Effector CD4-positive, alpha-beta T cell (primary cell): ENCODE measurements at regions not wholly inside any gene's neighbourhood (a gene's known extent, or its start where the extent isn't known, plus 50 kb on each side); places are given as distances from the start of the nearest gene placed in this dataset.
"Not testable (repeated sequence)": the region's sequence is repeated elsewhere in the genome, so short reads cannot be mapped to it uniquely, and the experiment has no call there.

ENCODE experiments used
- DNase-seq: peaks from one replicate; pipeline ENCODE4 v3.0.0-alpha.2; 2020

DNA sequence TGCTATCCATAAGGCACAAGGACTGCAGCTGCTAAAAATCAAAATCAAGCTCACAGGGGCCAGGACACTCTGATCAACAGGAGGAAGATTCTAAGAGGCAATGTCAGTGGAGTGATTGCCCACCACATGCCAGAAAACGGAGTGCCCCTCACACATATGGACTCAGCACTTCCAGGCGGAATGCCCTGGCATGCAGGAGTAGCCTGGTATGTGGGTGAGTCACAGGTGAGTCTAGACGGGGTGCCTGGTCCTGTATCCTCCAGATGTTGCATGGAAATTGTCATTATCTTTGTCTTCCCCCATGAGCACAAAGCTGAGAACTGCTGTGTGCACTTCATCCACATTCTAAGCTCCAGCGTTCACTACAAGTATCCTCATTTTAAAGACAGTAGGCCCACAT lies 129.2 kb upstream of the FOXD4L5 start:
- not testable (repeated sequence) for DNase-seq

DNA sequence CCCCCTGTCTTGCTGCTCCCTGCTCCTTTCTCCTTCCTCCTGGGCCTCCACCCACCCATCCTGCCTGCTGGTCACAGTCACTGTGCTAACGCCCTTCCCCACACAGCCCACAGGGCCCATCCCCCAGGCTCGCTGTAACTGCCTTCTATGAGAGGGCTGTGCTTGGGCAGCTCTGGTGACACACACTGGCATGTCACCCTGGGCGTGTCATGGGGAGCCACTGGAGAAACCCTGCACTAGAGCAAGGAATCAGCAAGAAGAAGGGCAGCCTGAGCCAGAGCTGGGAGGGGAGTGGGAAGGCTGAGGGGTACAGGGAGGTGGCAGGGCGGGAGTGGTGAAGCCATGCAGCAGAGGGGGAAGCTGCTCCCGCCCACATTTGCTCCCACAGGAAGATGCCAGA lies 128.4 kb upstream of the FOXD4L5 start:
- DNase-seq, result not testable (repeated sequence)

DNA sequence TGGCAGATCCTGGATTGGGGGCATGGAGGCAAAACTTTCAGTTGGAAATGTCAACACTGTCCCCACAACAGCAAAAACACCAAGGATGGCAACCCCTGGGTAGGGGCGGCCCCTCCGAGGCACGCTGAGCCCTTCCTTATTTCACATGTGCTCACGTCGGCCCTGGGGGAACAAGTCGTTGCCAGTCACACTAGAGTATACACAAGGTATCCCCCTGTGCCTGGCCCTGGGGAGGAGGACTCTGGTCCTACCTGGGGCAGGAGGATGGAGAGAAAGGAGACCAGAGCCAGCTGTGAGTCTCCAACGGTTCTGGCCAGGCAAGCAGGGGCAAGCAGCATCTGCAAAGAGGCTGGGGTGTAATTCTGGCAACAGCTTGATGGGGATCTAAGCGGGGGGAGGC lies 126.9 kb upstream of the FOXD4L5 start:
- no peak for DNase-seq

GRCh38 chr9:65411336-65411735 lies 126.3 kb upstream of the FOXD4L5 start:
- no peak for DNase-seq

- DNase-seq, result no peak
These were observed 125.9 kb upstream of the FOXD4L5 start for GRCh38 chr9:65410926-65411325.

GRCh38 chr9:65409471-65409980 lies 124.5 kb upstream of the FOXD4L5 start:
- DNase-seq, result no peak

- not testable (repeated sequence) for DNase-seq
These were observed 123.8 kb upstream of the FOXD4L5 start for GRCh38 chr9:65408806-65409205.

DNA sequence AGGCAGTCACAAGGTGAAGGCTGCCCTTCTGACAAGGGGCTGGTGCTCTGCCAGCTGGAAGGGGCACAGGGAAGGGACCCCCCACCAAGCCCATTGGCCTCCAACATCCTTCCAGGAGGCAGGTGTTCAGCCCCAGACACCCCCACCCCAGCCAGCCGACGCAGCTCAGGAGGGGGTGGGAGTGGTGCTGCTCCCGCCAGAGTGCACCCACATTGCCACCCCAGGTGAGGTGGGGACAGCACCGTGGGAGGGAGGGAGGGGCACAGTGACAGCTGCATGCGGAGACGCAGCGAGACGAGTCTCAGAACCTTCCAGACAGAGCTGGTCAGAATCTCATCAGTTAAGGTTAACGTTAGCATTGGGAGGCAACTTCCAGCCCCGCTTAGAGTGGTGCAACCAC lies 121.6 kb upstream of the FOXD4L5 start:
- DNase-seq, result not testable (repeated sequence)

GRCh38 chr9:65405766-65406165 lies 120.8 kb upstream of the FOXD4L5 start:
- DNase-seq, result not testable (repeated sequence)

DNA sequence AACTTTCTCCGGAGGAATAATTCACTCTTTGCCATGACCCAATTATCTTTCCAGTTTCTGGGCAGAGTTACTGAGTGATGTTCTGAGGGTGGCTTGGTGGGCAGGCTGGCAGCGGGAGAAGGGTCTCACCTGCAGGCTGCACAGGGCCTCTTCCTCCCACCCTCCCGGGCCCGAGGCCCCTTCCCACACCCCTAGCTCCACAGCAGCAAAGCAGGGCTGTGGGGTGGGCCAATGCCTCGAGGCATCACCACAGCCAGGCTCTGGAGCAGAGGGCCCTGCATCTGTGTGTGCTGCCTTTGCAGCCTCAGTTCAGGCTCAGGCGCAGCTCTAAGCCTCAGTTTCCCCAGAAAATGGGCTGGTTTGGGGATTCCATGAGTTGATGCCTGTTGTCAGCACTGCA lies 120.2 kb upstream of the FOXD4L5 start:
- DNase-seq, result no peak

- DNase-seq, result no peak
These were observed 119.4 kb upstream of the FOXD4L5 start for GRCh38 chr9:65404232-65405006.

- DNase-seq, result no peak
These were observed 118.7 kb upstream of the FOXD4L5 start for GRCh38 chr9:65403721-65404120.

DNA sequence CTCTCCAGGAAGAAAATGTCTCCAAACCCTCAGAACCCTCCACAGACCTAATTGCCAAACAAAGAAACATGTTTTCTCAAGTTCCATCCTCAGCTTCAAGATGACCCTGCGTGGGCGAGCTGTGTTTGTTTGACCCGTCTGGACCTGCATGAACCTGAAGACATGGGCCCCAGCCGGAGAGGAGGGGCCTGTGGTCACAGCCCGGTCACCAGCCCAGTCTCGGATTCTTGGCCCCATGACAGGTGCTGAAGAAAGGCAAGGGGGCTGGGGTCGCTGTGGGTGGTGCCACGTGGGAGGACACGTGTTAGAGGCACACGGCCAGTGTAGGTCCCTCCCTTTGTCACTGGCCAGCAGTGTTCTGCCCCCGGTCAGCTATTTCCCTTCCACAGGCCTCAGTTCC lies 118.1 kb upstream of the FOXD4L5 start:
- DNase-seq, result not testable (repeated sequence)

- not testable (repeated sequence) for DNase-seq
These were observed 117.3 kb upstream of the FOXD4L5 start for GRCh38 chr9:65402206-65402870.

GRCh38 chr9:65401456-65402045 lies 116.5 kb upstream of the FOXD4L5 start:
- not testable (repeated sequence) for DNase-seq

- no peak for DNase-seq
These were observed 115.9 kb upstream of the FOXD4L5 start for GRCh38 chr9:65400886-65401285.

DNA sequence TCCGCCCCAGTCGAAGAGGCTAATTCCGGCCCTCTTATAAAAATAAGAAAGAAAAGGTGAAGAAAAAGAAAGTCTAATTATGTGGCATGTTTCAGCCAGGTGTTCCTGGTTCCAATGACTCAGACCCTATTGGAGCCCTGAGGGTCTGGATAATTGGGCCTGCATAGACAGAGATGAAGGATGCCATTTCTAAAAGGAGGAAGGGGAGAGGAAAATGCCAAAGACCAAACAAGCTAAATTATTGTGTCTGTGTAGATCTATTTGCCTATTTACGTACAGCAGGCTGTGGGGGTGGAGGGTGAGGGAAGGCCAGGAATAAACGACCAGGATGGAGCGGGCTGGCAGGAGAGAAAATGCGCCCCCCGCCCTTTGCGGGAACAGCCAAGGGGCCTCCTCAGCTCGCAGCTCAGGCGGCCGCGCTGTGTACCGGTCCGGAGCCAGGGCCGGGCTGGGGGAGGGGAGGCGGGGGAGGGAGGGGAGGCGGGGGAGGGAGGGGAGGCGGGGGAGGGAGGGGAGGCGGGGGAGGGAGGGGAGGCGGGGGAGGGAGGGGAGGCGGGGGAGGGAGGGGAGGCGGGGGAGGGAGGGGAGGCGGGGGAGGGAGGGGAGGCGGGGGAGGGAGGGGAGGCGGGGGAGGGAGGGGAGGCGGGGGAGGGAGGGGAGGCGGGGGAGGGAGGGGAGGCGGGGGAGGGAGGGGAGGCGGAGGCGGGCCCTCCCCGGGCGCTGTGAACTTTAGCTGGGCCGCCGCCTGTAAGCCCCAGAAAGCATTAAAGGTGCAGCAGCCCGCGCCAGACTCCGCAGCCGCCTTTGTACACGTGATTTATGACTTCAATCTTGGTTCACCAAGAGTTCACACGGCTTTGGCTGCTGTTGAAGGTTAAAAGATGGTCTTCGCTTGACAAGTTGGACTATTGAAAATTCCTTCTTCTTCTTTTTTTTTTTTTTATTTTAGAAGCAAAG lies 113.0 kb upstream of the FOXD4L5 start:
- not testable (repeated sequence) for DNase-seq

- DNase-seq, result not testable (repeated sequence)
These were observed 112.2 kb upstream of the FOXD4L5 start for GRCh38 chr9:65397226-65397625.

DNA sequence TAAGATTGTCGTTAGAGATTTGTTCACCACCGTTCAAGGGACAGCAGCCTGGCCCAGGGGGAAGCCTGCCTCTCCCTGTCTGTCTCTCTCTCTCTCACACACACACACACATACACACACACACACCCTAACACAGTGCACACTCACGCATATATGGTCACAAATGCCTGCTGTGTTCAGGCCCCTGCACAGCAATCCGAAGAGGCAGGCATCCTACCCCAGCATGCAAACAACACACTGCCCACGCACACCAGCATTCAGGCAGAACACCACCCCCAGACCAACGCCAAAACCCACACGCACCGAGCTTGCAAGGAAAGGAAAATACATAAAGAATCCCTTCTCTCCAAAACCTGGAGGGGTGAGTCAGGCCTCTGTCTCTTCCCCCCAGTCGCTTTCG lies 111.6 kb upstream of the FOXD4L5 start:
- DNase-seq, result not testable (repeated sequence)

- not testable (repeated sequence) for DNase-seq
These were observed 110.8 kb upstream of the FOXD4L5 start for GRCh38 chr9:65395789-65396188.

DNA sequence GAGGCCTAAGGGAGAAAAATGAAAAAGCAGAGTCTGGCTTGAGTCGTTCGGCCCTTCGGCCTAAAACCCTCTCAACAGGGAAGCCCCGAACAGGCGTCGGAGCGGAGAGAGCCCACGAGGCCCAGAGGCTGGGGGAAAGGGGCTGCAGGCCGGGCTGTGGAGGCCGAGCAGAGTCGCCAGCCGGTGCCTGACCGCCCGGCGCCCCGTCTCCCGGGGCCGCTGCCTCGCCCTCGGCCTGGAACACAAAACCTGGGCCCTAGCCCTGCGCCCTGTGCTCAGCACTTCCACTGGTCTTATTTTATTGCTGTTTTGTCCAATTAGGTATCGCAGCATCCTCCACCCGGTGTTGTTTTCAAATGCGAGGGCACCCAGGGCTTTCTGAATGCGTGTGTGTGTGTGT lies 110.1 kb upstream of the FOXD4L5 start:
- not testable (repeated sequence) for DNase-seq

DNA sequence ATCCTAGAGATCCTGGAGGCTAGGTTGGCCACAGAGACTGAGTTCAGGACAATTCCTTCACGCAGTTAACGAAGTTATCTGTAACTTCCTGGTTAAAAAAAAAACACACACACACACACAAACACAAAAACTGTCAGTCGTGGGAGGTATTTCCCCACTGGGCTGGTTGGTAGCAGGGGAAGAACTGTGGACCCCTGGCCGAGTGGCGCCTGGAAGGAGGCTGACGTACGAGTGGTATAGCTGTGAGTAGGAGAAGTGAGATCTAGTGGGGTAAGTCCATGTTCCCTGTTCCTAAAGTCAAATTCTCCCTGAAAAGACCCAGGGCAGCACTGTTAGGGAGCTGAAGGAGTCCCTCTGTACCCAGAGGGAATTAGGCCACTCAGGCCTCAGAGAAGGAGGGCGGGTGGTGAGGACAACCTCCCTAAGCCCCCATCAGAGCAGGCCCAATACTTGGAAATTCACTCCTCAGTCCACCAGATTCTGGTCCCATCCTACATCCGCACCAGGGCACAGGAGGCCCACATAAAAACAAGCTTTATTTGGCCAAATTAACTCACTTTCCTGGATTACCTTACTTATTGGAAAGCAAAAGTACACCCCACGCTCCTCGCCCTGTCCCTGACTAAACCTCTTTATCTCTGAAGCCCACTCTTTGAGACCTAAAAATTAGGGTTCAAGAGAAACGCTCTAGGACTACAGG lies 108.3 kb upstream of the FOXD4L5 start:
- DNase-seq, result not testable (repeated sequence)
